K562 (cell line): ENCODE measurements at regions not wholly inside any gene's neighbourhood (a gene's known extent, or its start where the extent isn't known, plus 50 kb on each side); places are given as distances from the start of the nearest gene placed in this dataset.

ENCODE experiments used
- EZH2 ChIP-seq: IDR thresholded peaks from 2 replicates; pipeline ENCODE4 v1.6.1; 2012; ENCODE audit warnings: low read depth, mild to moderate bottlenecking, inconsistent platforms, low read length, borderline replicate concordance
- TCF7L2 ChIP-seq: fragments of 150-350 bp; IDR thresholded peaks from 2 replicates; pipeline ENCODE4 v1.6.1; 2016; ENCODE audit warnings: low read depth, mild to moderate bottlenecking, low read length, moderate library complexity
- TF ChIP-seq, protein P1 (sequence below), 3 experiments: IDR thresholded peaks in 2 of 3; conservative IDR thresholded peaks in 1 of 3; 2 replicates each; pipeline ENCODE4 v1.5.1; 2011 to 2012; ENCODE audit warnings: low read length in 3 of 3, mild to moderate bottlenecking in 3 of 3, control low read depth in 2 of 3, improper control_type of control experiment in 1 of 3, inconsistent platforms in 1 of 3, low read depth in 1 of 3, mixed read lengths in 1 of 3, moderate library complexity in 1 of 3; ENCODE audit not compliant: insufficient read depth in 2 of 3
- TF ChIP-seq, protein P2 (sequence below): sonication (generic); formaldehyde crosslinking; IDR thresholded peaks from 2 replicates; pipeline ENCODE4 v1.8.1; 2023; ENCODE audit warnings: mild to moderate bottlenecking, missing genetic modification reagents
- TF ChIP-seq, protein P3 (sequence below): sonication (generic); formaldehyde crosslinking; IDR thresholded peaks from 2 replicates; pipeline ENCODE4 v1.8.0; 2022; ENCODE audit warnings: mild to moderate bottlenecking, missing genetic modification reagents, borderline replicate concordance
- TF ChIP-seq, protein P4 (sequence below): sonication (generic); formaldehyde crosslinking; IDR thresholded peaks from 2 replicates; pipeline ENCODE4 v1.8.0; 2022; ENCODE audit warnings: mild to moderate bottlenecking, missing genetic modification reagents

DNA sequence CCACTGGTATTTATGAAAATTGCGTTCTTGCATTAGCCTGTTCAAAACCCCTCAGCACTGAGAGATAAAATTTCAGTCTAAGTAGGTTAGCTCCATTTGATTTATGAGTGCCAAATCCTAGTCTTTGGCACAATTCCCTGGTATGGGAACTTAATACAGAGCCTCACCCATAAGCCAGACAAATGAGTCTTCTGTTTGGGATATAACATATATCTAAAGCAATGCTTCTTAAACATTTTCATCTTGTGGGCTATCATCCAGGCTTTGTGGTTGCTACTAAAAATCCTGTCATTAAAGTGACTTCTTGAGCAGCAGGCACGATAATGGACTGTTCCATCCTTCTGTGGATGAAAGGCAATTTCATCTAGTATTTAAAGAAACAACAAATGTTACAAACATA, 419.5 kb upstream of the ACTBL2 start:
- TF ChIP-seq, protein P1, sequence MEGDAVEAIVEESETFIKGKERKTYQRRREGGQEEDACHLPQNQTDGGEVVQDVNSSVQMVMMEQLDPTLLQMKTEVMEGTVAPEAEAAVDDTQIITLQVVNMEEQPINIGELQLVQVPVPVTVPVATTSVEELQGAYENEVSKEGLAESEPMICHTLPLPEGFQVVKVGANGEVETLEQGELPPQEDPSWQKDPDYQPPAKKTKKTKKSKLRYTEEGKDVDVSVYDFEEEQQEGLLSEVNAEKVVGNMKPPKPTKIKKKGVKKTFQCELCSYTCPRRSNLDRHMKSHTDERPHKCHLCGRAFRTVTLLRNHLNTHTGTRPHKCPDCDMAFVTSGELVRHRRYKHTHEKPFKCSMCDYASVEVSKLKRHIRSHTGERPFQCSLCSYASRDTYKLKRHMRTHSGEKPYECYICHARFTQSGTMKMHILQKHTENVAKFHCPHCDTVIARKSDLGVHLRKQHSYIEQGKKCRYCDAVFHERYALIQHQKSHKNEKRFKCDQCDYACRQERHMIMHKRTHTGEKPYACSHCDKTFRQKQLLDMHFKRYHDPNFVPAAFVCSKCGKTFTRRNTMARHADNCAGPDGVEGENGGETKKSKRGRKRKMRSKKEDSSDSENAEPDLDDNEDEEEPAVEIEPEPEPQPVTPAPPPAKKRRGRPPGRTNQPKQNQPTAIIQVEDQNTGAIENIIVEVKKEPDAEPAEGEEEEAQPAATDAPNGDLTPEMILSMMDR (IDR thresholded peaks at IDR 0.05 in 2 of 3, conservative IDR thresholded peaks at IDR 0.05 in 1 of 3; ENCODE audit: insufficient read depth in 2 of 3, low read depth in 1 of 3, low read length in 3 of 3) = no peak
- TF ChIP-seq TCF7L2 (no peak), EZH2 (no peak)
- TF ChIP-seq, protein P2, sequence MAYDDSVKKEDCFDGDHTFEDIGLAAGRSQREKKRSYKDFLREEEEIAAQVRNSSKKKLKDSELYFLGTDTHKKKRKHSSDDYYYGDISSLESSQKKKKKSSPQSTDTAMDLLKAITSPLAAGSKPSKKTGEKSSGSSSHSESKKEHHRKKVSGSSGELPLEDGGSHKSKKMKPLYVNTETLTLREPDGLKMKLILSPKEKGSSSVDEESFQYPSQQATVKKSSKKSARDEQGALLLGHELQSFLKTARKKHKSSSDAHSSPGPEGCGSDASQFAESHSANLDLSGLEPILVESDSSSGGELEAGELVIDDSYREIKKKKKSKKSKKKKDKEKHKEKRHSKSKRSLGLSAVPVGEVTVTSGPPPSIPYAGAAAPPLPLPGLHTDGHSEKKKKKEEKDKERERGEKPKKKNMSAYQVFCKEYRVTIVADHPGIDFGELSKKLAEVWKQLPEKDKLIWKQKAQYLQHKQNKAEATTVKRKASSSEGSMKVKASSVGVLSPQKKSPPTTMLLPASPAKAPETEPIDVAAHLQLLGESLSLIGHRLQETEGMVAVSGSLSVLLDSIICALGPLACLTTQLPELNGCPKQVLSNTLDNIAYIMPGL = no peak
- TF ChIP-seq, protein P3, sequence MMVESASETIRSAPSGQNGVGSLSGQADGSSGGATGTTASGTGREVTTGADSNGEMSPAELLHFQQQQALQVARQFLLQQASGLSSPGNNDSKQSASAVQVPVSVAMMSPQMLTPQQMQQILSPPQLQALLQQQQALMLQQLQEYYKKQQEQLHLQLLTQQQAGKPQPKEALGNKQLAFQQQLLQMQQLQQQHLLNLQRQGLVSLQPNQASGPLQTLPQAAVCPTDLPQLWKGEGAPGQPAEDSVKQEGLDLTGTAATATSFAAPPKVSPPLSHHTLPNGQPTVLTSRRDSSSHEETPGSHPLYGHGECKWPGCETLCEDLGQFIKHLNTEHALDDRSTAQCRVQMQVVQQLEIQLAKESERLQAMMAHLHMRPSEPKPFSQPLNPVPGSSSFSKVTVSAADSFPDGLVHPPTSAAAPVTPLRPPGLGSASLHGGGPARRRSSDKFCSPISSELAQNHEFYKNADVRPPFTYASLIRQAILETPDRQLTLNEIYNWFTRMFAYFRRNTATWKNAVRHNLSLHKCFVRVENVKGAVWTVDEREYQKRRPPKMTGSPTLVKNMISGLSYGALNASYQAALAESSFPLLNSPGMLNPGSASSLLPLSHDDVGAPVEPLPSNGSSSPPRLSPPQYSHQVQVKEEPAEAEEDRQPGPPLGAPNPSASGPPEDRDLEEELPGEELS = no peak
- TF ChIP-seq, protein P4, sequence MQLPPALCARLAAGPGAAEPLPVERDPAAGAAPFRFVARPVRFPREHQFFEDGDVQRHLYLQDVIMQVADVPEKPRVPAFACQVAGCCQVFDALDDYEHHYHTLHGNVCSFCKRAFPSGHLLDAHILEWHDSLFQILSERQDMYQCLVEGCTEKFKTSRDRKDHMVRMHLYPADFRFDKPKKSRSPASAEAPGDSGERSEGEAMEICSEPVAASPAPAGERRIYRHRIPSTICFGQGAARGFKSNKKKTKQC (CRISPR knock-in tag) = no peak
